ENCODE measurements at regions not wholly inside any gene's neighbourhood (a gene's known extent, or its start where the extent isn't known, plus 50 kb on each side); places are given as distances from the start of the nearest gene placed in this dataset.

GRCh38 chr6:8157839-8158238 is 55.5 kb upstream of the EEF1E1 start:
- TF ChIP-seq TAF1 (IDR thresholded peaks at IDR 0.05; ENCODE audit: borderline replicate concordance, insufficient read depth, low read length) (no peak), SIN3A (IDR thresholded peaks at IDR 0.05; ENCODE audit: borderline replicate concordance, insufficient read depth, low read length) (no peak), POLR2AphosphoS5 (IDR thresholded peaks at IDR 0.05; ENCODE audit: low read depth, low read length) (no peak), FOXP2 (optimal IDR thresholded peaks at IDR 0.05; ENCODE audit: borderline replicate concordance, extremely low read depth, extremely low read length, insufficient read depth) (no peak), REST (IDR thresholded peaks at IDR 0.05; ENCODE audit: insufficient read depth in 1 of 2, low read depth in 2 of 2, low read length in 2 of 2) (no peak)

Data from PFSK-1 (cell line).